GM13977 (cell line): ENCODE measurements at regions not wholly inside any gene's neighbourhood (a gene's known extent, or its start where the extent isn't known, plus 50 kb on each side); places are given as distances from the start of the nearest gene placed in this dataset.

Source experiments
- DNase-seq: peaks from one replicate; pipeline ENCODE4 v3.0.0; 2012; ENCODE audit warnings: low spot score
- in situ Hi-C: fragments of 300-500 bp; cut with MboI; formaldehyde crosslinking; loops from one replicate; pipeline ENCODE4 v1.12.0; 2022; ENCODE audit warnings: low sequenced_read_pairs, low pct_unique_long_range_greater_than_20kb, mixed read lengths, inconsistent platforms; ENCODE audit not compliant: unreplicated experiment
- TF ChIP-seq, protein P1 (sequence below): IDR thresholded peaks from 2 replicates; pipeline ENCODE4 v1.5.1; 2012; ENCODE audit warnings: mild to moderate bottlenecking, control low read depth; ENCODE audit not compliant: insufficient read depth; ENCODE audit errors: extremely low read depth, missing control alignments

DNA sequence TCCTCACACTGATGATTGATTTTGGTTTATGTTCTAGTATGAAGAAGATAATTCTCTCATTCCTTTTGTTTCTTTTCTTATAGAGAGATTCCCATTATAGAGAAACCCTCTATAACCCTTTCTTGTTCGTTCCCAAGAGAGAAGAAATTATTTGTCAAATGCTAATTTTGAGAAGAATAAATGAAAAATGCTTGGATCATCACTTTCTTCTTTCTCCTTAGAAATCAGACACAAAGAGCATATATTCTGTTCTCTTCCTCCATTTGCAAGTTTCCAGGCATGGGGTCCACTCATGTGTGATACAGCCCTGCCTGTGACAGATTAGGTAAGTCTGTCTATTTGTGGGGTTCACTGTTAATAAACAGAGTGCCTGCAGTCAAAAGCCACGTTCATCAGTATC is 222.6 kb upstream of the NECTIN3 start:
- DNase-seq = no peak
- TF ChIP-seq, protein P1, sequence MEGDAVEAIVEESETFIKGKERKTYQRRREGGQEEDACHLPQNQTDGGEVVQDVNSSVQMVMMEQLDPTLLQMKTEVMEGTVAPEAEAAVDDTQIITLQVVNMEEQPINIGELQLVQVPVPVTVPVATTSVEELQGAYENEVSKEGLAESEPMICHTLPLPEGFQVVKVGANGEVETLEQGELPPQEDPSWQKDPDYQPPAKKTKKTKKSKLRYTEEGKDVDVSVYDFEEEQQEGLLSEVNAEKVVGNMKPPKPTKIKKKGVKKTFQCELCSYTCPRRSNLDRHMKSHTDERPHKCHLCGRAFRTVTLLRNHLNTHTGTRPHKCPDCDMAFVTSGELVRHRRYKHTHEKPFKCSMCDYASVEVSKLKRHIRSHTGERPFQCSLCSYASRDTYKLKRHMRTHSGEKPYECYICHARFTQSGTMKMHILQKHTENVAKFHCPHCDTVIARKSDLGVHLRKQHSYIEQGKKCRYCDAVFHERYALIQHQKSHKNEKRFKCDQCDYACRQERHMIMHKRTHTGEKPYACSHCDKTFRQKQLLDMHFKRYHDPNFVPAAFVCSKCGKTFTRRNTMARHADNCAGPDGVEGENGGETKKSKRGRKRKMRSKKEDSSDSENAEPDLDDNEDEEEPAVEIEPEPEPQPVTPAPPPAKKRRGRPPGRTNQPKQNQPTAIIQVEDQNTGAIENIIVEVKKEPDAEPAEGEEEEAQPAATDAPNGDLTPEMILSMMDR = no peak
- in situ Hi-C loops = no loop called here

DNA sequence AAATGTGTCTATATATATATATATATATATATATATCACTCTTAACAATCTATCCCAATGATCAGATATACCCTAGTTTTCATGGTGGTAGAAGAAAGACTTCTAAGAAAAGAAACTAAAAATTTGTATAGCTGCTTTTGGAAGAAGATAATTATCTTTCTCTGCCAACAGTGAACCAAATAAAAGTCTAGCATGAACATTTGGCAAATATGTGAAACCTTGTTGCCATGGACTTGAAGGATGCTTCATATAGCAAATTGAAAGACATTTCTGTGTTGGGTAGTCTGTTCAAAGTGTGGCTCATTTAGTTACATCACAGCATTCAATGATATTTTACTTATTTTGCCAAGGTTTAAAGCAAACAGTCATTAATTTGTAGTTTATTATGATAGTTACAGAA is 219.9 kb upstream of the NECTIN3 start:
- TF ChIP-seq, protein P1 = no peak
- in situ Hi-C loops = no loop called here
- no peak for DNase-seq

- TF ChIP-seq, protein P1 = no peak
- no peak for DNase-seq
- in situ Hi-C loops = no loop called here
Observed at GRCh38 chr3:110855207-110855606, 216.4 kb upstream of the NECTIN3 start.

DNA sequence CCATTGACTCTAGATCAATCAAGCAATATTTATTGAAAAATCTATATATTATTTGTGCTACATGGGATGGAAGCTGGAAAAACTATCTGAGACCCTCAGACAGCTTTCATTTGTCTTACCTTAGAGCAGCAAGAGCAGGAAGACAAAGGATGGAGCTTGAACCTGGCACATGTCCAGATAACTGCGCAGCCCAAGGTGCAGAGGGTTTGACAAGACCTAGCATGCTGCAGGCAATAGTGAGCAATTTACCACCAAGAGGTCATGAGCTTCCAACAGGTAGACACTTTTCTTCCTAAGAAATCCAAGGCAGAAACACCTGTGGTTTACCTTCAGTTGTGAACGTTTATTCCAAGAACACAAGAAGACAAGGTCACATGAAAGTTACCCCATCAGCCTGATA is 214.7 kb upstream of the NECTIN3 start:
- TF ChIP-seq, protein P1 = no peak
- in situ Hi-C loops = no loop called here
- DNase-seq = no peak

DNA sequence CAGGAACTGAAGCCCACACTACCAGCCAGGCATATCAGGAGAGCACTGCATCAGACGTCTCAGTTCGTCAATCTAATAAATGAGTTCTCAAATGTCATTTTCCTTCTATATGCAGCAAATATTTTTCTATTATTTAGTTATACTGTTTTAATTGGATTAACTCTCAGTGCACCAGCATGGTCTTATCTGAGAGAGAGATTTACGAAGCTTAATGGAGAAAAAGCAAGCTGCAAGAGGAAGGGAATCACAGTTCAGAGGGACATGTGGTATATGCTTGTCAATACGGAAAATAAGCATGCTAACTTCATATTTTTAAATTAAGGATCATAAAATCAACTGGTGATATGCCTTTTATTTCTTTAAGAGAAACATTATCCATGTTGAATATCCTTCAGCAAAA is 213.1 kb upstream of the NECTIN3 start:
- in situ Hi-C loops = no loop called here
- no peak for DNase-seq
- TF ChIP-seq, protein P1 = no peak

DNA sequence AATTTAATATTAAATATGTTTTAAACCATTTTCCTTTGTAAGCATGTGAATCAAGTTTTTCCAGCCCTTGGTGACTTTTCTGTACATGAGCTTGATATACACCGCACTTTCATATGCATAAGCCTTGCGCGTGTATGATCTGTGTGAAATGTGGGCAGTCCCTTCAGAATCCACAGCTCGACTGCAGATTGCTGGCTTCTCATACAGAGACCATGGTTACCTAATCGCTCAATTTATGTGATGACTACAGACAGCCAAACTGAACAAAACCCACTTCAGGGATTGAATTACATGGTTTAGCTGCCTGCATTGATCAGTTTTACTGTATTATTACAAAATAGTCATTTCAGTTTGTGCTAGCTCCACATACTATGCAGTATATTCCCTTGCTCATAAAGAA is 212.3 kb upstream of the NECTIN3 start:
- in situ Hi-C loops = no loop called here
- TF ChIP-seq, protein P1 = no peak
- no peak for DNase-seq

- in situ Hi-C loops = no loop called here
- no peak for DNase-seq
- TF ChIP-seq, protein P1 = no peak
Observed at GRCh38 chr3:110859993-110860392, 211.6 kb upstream of the NECTIN3 start.
